ENCODE measurements at regions not wholly inside any gene's neighbourhood (a gene's known extent, or its start where the extent isn't known, plus 50 kb on each side); places are given as distances from the start of the nearest gene placed in this dataset.

GRCh38 chr4:111855308-111855707, 289.9 kb upstream of the FAM241A start:
- H3K4me3 ChIP-seq: no peak overlapping the region
- no peak overlapping the region for H3K9ac ChIP-seq (ENCODE audit: insufficient read depth in 1 of 2, low read depth in 2 of 2, low read length in 2 of 2)
- ChIA-PET POLR2A (no interaction called here), CTCF (ENCODE audit: low intra/inter-chr PET ratio) (no interaction called here)
- H3K4me2 ChIP-seq (ENCODE audit: insufficient read depth, low read length): no peak overlapping the region
- TF ChIP-seq ZNF316 (IDR thresholded peaks at IDR 0.05): peak; percentile 70; the same call in 1 of the 2 replicates
- TF ChIP-seq MAFK (IDR thresholded peaks at IDR 0.05; ENCODE audit: low read length): peak; percentile 56
- TF ChIP-seq C11orf30 (IDR thresholded peaks at IDR 0.05; ENCODE audit: low read depth): peak; percentile 56
- no peak for TF ChIP-seq SP1 (CRISPR knock-in tag; IDR thresholded peaks at IDR 0.05)
- TF ChIP-seq HLTF (IDR thresholded peaks at IDR 0.05): no peak
- no peak for TF ChIP-seq EWSR1 (IDR thresholded peaks at IDR 0.05; ENCODE audit: borderline replicate concordance, low read depth, partially characterized antibody)
- TF ChIP-seq CTCFL (IDR thresholded peaks at IDR 0.05; ENCODE audit: borderline replicate concordance, insufficient read depth, low read depth, low read length, poor library complexity, severe bottlenecking): no peak
- TF ChIP-seq MAFF (IDR thresholded peaks at IDR 0.05; ENCODE audit: low read length): peak; percentile 53
- no peak for TF ChIP-seq SMARCB1 (IDR thresholded peaks at IDR 0.05; ENCODE audit: insufficient read length, low read depth)
- no peak for TF ChIP-seq TCF3 (CRISPR knock-in tag; IDR thresholded peaks at IDR 0.05)
- TF ChIP-seq KLF6 (CRISPR knock-in tag; IDR thresholded peaks at IDR 0.05; ENCODE audit: borderline replicate concordance): no peak
- TF ChIP-seq MAFG (tag; conservative IDR thresholded peaks at IDR 0.05): peak; percentile 54
- no peaks in the 10 kb centered on the region for H3K9me3 ChIP-seq (replicated peaks; ENCODE audit: control insufficient read depth, insufficient read depth, low read depth, low read length)
- no peak overlapping the region for H2AFZ ChIP-seq (ENCODE audit: low read depth, low read length)
- H4K20me1 ChIP-seq (replicated peaks; ENCODE audit: control insufficient read depth, insufficient read depth, low read length): no peaks in the 10 kb centered on the region
- no TSS peak for BruUV-seq (replicated peaks)
- H3K36me3 ChIP-seq (ENCODE audit: control insufficient read depth, insufficient read depth, low read length): no peaks in the 10 kb centered on the region
- no peaks in the 10 kb centered on the region for H3K9me1 ChIP-seq (ENCODE audit: control insufficient read depth, insufficient read depth, low read length)
- no peak for ATAC-seq
- in situ Hi-C loops (cut with MboI) (no loop called here), intact Hi-C loops (cut with micrococcal nuclease) (loop anchor here (10.0 kb wide), 2 partner anchors 179 to 211 kb away; no protein-coding TSS in a partner anchor)
- 0% methylated on average over 1 of the region's 1 CpG for WGBS (ENCODE audit: insufficient coverage, low coverage, missing lambda C conversion rate)
- DNase-seq (ENCODE audit: extremely low read depth in 1 of 4, low spot score in 3 of 4): no peak
- FAIRE-seq: no peak
- no peak overlapping the region for H3K27ac ChIP-seq (ENCODE audit: extremely low read depth, low read depth, low read length)
- no peaks in the 10 kb centered on the region for H3K4me1 ChIP-seq (replicated peaks in 1 of 2; ENCODE audit: control insufficient read depth in 2 of 2, insufficient read depth in 2 of 2, low read length in 2 of 2)
- H3K79me2 ChIP-seq (ENCODE audit: control insufficient read depth, insufficient read depth, low read length): no peaks in the 10 kb centered on the region
- no peaks in the 10 kb centered on the region for H3K27me3 ChIP-seq (ENCODE audit: control insufficient read depth in 2 of 2, insufficient read depth in 2 of 2, low read length in 2 of 2)
